NCI-H526 (cell line): ENCODE measurements at regions not wholly inside any gene's neighbourhood (a gene's known extent, or its start where the extent isn't known, plus 50 kb on each side); places are given as distances from the start of the nearest gene placed in this dataset.

Experiments
- DNase-seq, 2 experiments: peaks; one replicate each; lab custom pipeline; 2025; lab: John Stamatoyannopoulos, UW

- no peak for DNase-seq
These were observed 49.8 kb upstream of the FCN1 start for GRCh38 chr9:134967547-134967930.

GRCh38 chr9:134968011-134968822, 50.5 kb upstream of the FCN1 start:
- DNase-seq, result no peak

- no peak for DNase-seq
These were observed 51.0 kb upstream of the FCN1 start for GRCh38 chr9:134968823-134969090.

GRCh38 chr9:134969156-134970045, 51.7 kb upstream of the FCN1 start:
- no peak for DNase-seq

GRCh38 chr9:134970198-134970597, 52.5 kb upstream of the FCN1 start:
- no peak for DNase-seq

GRCh38 chr9:134970719-134971118, 53.0 kb upstream of the FCN1 start:
- DNase-seq, result no peak

- no peak for DNase-seq
These were observed 53.5 kb upstream of the FCN1 start for GRCh38 chr9:134971196-134971595.

GRCh38 chr9:134971696-134972095, 54.0 kb upstream of the FCN1 start:
- DNase-seq, result no peak

- DNase-seq, result no peak
These were observed 54.4 kb upstream of the FCN1 start for GRCh38 chr9:134972140-134972539.

- no peak for DNase-seq
These were observed 57.5 kb upstream of the FCN1 start for GRCh38 chr9:134975253-134975652.

GRCh38 chr9:134976403-134976802, 58.7 kb upstream of the FCN1 start:
- DNase-seq, result no peak

GRCh38 chr9:134978272-134978671, 60.6 kb upstream of the FCN1 start:
- DNase-seq, result no peak

- DNase-seq, result no peak
These were observed 62.8 kb upstream of the FCN1 start for GRCh38 chr9:134980516-134980915.

GRCh38 chr9:134980991-134981390, 63.3 kb upstream of the FCN1 start:
- no peak for DNase-seq

- no peak for DNase-seq
These were observed 64.1 kb upstream of the FCN1 start for GRCh38 chr9:134981829-134982228.

GRCh38 chr9:134982311-134982710, 64.6 kb upstream of the FCN1 start:
- DNase-seq, result no peak

- DNase-seq, result no peak
These were observed 65.4 kb upstream of the FCN1 start for GRCh38 chr9:134983074-134983473.

- DNase-seq, result no peak
These were observed 66.0 kb upstream of the FCN1 start for GRCh38 chr9:134983506-134984371.

- DNase-seq, result no peak
These were observed 66.9 kb upstream of the FCN1 start for GRCh38 chr9:134984372-134985265.

- no peak for DNase-seq
These were observed 67.7 kb upstream of the FCN1 start for GRCh38 chr9:134985451-134985850.

- no peak for DNase-seq
These were observed 69.2 kb upstream of the FCN1 start for GRCh38 chr9:134986957-134987356.
